ENCODE measurements at regions not wholly inside any gene's neighbourhood (a gene's known extent, or its start where the extent isn't known, plus 50 kb on each side); places are given as distances from the start of the nearest gene placed in this dataset.

- DNase-seq: no peak
- no peaks in the 10 kb centered on the region for H3K36me3 ChIP-seq
- no peak overlapping the region for H3K4me3 ChIP-seq
- intact Hi-C loops (cut with DNase I): no loop called here
- TF ChIP-seq CTCF (IDR thresholded peaks at IDR 0.05): no peak
- H3K27me3 ChIP-seq (ENCODE audit: low read depth): no peaks in the 10 kb centered on the region
- H3K27ac ChIP-seq: no peak overlapping the region
- peaks cover 18% of the 10 kb centered on the region for H3K4me1 ChIP-seq
- ATAC-seq: no peak
- no peaks in the 10 kb centered on the region for H3K9me3 ChIP-seq
These were observed 180.8 kb downstream of the HSD17B3 start for GRCh38 chr9:96121136-96121535.

DNA sequence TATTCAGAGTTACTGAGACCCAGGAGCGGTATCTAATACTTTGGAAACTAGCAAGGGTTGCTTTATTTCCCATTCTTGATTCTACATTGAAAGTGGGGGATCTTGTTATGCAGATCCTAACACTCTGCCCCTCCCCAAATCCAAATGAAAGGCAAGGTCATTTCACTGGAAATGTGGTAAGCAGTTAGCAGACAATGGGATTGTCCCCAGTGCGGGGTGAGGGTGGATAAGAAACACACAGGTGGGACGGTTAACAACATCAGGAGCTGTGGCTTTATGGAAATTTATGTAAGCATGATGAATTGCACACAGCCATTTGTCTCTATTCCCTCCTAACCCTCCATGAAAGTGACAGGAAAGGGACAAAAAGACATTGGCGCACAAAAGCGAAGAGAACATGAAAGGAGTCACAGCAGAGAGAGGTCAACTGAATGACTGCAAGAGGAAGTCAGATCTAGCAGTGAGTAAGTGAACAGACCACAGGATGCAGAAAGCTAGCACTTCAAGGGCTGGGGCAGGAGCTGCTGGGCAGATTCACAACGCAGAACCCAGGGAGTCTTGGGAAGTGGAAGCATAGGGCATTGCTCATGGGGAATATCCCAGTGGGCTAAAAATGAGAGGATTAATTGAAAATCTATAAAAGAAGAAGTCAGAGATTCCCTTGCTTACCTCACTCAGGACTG lies 184.4 kb downstream of the HSD17B3 start:
- Histone ChIP-seq H3K27ac (no peak overlapping the region), H3K27me3 (ENCODE audit: low read depth) (no peaks in the 10 kb centered on the region), H3K36me3 (no peaks in the 10 kb centered on the region), H3K9me3 (no peaks in the 10 kb centered on the region), H3K4me3 (no peak overlapping the region), H3K4me1 (peaks cover 18% of the 10 kb centered on the region)
- DNase-seq: no peak
- ATAC-seq: no peak
- no peak for TF ChIP-seq CTCF (IDR thresholded peaks at IDR 0.05)
- intact Hi-C loops (cut with DNase I): no loop called here

- TF ChIP-seq CTCF (IDR thresholded peaks at IDR 0.05): no peak
- Histone ChIP-seq H3K36me3 (no peaks in the 10 kb centered on the region), H3K27me3 (ENCODE audit: low read depth) (no peaks in the 10 kb centered on the region), H3K4me3 (no peak overlapping the region), H3K9me3 (no peaks in the 10 kb centered on the region), H3K27ac (peak overlapping the region; percentile 32), H3K4me1 (peaks cover 18% of the 10 kb centered on the region)
- no peak for DNase-seq
- ATAC-seq: peak; percentile 78 to 84
- intact Hi-C loops (cut with DNase I): no loop called here
These were observed 185.5 kb downstream of the HSD17B3 start for GRCh38 chr9:96116275-96117064.

DNA sequence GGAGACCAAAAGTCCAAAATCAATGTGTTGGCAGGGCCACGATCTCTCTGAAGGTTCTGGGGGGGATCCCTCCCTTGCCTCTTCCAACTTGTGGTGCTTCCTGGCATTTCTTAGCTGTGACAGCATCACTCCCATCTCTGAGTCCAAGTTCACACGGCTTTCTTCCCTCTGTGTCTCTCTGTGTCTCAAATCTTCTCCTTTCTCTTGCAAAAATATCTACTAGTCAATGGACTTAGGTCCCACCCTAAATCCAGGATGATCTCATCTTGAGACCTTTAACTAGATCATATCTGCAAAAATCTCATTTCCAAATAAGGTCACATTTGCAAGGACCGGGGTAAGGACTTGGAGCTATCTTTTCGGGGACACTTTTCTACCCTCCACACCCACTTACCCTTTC lies 186.1 kb downstream of the HSD17B3 start:
- no peak for DNase-seq
- Histone ChIP-seq H3K36me3 (no peaks in the 10 kb centered on the region), H3K4me1 (peaks cover 18% of the 10 kb centered on the region), H3K4me3 (no peak overlapping the region), H3K9me3 (no peaks in the 10 kb centered on the region), H3K27me3 (ENCODE audit: low read depth) (no peaks in the 10 kb centered on the region), H3K27ac (peak overlapping the region; percentile 32)
- no peak for TF ChIP-seq CTCF (IDR thresholded peaks at IDR 0.05)
- ATAC-seq: no peak
- intact Hi-C loops (cut with DNase I): no loop called here

GRCh38 chr9:96113032-96113431 lies 188.9 kb downstream of the HSD17B3 start:
- intact Hi-C loops (cut with DNase I): no loop called here
- no peaks in the 10 kb centered on the region for H3K9me3 ChIP-seq
- H3K27me3 ChIP-seq (ENCODE audit: low read depth): no peaks in the 10 kb centered on the region
- H3K4me3 ChIP-seq: no peak overlapping the region
- ATAC-seq (no peak), DNase-seq (no peak)
- H3K36me3 ChIP-seq: no peaks in the 10 kb centered on the region
- TF ChIP-seq CTCF (IDR thresholded peaks at IDR 0.05): no peak
- no peak overlapping the region for H3K27ac ChIP-seq
- H3K4me1 ChIP-seq: peaks cover 17% of the 10 kb centered on the region
